GM12875 (cell line): ENCODE measurements at regions not wholly inside any gene's neighbourhood (a gene's known extent, or its start where the extent isn't known, plus 50 kb on each side); places are given as distances from the start of the nearest gene placed in this dataset.

Experiments
- H3K4me3 ChIP-seq: one replicate; pipeline ENCODE4 v1.5.1; 2011; ENCODE audit warnings: low read depth, low read length, control low read depth
- TF ChIP-seq, protein P1 (sequence below): IDR thresholded peaks from 2 replicates; pipeline ENCODE4 v1.5.1; 2011; ENCODE audit warnings: low read depth, mild to moderate bottlenecking, control low read depth, inconsistent platforms, low read length, moderate library complexity, borderline replicate concordance; ENCODE audit not compliant: insufficient read depth

DNA sequence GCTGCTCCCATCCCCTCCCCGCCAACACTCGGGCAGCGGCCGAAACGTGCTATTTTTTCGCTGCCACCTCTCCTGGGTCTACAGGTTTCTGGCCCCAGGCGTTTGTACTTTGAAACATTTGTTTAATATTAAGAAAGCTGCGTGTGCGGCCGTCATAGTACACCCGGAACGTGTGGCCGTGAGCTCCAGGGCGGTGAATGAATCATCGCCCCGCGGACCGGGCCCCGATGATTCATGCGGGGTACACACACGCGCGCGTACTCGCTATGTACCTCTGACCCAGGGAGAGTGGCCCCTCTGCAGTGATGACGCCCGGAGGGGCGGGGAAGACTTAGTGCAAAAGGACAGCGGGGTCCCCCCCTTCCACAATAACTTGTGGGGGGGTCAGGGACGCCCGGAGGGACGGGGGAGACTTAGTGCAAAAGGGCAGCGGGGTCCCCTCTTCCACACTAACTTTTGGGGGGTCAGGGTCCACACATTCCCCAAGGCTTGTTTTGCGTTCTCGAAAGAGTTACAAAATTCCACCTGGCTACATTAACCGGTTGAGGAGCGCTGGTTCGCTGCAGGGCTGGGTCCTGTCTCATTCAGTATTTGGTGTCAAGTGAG is 56.5 kb upstream of the PCGF5 start:
- TF ChIP-seq, protein P1, sequence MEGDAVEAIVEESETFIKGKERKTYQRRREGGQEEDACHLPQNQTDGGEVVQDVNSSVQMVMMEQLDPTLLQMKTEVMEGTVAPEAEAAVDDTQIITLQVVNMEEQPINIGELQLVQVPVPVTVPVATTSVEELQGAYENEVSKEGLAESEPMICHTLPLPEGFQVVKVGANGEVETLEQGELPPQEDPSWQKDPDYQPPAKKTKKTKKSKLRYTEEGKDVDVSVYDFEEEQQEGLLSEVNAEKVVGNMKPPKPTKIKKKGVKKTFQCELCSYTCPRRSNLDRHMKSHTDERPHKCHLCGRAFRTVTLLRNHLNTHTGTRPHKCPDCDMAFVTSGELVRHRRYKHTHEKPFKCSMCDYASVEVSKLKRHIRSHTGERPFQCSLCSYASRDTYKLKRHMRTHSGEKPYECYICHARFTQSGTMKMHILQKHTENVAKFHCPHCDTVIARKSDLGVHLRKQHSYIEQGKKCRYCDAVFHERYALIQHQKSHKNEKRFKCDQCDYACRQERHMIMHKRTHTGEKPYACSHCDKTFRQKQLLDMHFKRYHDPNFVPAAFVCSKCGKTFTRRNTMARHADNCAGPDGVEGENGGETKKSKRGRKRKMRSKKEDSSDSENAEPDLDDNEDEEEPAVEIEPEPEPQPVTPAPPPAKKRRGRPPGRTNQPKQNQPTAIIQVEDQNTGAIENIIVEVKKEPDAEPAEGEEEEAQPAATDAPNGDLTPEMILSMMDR, result no peak
- peak overlapping the region; percentile 89 for H3K4me3 ChIP-seq

DNA sequence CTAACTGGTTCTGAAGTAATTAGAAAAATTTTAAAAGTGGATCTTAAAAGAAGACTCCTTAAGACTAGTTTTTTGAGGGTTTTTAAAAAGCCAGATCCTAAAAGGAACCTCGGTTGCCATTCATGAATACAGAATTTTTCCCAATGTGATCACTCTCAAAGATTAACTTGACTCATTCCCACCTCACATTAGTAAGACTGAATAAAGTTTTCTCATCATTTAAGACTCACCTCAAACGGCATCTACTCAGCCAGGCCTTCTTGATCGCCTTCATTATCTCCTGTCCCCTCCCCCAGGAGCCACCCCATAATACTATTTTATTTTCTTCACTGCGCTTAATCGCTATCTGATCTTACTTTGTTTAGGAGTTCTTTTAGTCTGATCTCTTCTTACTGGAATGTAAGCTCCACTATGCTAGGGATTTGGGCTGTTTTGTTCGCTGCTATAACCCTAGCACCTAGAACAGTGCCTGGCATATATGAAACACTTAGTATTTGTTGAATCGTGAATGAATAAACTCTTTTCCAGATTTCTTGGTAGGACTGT is 55.9 kb upstream of the PCGF5 start:
- TF ChIP-seq, protein P1, result no peak
- no peak overlapping the region for H3K4me3 ChIP-seq

DNA sequence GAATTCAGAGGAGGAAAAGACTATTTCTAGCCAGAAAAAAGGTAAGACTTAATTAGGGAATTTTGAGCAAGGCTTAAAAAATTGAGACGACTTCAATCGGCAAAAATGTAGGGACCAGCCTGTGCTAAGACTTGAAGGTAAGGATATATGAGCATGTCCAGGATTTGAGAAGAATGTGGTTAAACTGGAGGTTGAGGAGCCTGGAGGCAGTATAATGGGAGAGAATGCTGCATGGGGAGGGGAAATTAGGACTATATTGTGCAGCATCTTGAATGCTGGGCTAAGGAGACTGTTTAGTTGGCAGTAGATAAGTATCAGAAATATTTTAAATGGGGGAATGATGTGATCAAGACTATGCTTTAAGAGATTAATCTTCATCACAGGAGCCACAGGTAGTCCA is 53.1 kb upstream of the PCGF5 start:
- H3K4me3 ChIP-seq, result no peak overlapping the region
- TF ChIP-seq, protein P1, result no peak

DNA sequence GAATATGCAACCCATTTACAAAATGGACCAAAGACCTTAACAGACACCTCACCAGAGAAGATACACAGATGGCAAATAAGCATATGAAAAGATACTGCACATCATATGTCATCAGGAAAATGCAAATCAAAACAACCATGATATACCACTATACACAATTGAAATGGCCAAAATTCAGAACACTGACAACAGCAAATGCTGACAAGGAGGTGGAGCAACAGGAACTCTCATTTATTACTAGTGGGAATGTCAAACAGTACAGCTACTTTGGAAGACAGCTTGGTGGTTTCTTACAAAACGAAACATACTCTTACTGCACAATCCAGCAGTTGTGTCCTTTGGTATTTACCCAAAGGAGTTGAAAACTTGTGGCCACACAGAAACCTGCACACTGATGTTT is 50.0 kb upstream of the PCGF5 start:
- TF ChIP-seq, protein P1, result no peak
- H3K4me3 ChIP-seq, result no peak overlapping the region
